GM19468 (cell line): ENCODE measurements at regions not wholly inside any gene's neighbourhood (a gene's known extent, or its start where the extent isn't known, plus 50 kb on each side); places are given as distances from the start of the nearest gene placed in this dataset.

Experiments used
- ATAC-seq: cut with Tn5 transposase; IDR thresholded peaks from one replicate; pipeline ENCODE4 v1.9.1; 2021; ENCODE audit warnings: mild to moderate bottlenecking, moderate library complexity, moderate number of reproducible peaks; ENCODE audit not compliant: unreplicated experiment; ENCODE audit errors: extremely low read depth

DNA sequence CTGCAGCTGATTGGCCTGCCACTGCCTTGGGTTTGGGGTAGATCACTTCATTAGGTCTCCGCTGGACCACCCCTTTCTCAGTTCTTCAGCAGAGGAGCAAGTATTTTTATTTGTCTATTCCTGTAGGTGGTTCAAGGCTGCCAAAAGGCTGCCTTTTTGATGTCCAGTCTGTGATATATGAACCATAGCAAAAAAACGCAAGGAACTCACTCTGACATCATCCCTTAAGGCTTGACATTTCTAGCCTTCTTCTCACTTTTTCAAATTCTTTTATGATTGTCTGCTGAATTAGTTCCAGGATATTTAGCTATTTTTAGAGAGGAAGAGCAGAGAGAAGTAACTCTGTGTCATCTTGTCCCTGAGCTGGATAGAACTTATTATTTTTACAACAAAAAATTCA is 269.2 kb downstream of the BAMBI start:
- no peak for ATAC-seq

- ATAC-seq = no peak
Observed at GRCh38 chr10:28947171-28947570, 269.9 kb downstream of the BAMBI start.

- ATAC-seq = no peak
Observed at GRCh38 chr10:28948046-28948445, 270.7 kb downstream of the BAMBI start.

DNA sequence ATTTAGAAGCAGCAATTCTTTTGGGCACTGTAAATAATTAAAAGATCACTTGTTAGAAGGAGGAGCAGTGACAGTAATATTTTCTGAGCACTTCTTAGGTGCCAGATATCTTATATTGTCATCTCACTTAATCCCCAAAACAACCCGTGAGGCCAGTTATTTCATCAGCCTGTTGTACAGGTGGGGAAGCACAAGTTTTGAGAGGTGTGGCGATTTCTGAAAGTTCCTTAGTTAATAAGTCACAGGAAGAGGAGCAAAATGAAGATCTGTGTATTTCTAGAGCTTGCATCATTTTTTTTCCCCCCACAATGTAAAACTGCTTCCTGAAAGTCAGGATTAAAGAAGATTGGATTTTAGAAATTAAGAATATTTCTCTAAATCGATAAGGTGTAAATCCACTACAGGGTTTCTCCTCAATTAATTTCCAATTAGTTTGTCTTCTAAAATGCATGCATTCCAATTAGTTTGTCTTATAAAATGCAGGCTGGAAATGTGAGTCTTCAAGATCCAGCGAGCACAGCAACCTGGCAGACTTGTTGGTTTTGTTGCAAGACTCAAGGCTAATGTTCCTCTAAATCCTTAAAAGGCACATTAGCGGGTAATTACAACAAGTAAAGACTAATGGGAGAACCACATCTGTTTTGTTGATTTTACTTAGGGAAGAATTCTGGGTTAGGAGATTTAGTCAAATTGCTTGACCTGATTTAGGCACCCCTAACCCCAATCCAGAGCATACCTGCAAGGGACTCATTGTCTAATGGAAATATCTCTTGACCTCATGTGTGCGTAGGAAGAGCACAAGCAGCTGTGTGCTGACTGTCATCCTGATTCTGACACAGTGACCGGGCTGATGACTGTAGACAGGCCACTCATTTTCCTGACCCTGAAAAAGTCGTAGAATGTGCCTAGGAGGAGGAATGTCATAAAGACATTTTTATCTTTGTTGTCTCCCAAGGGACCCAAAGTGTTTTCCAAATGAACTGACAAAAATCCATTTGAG is 272.0 kb downstream of the BAMBI start:
- ATAC-seq = no peak

GRCh38 chr10:28951484-28951883 is 274.2 kb downstream of the BAMBI start:
- no peak for ATAC-seq

- ATAC-seq = no peak
Observed at GRCh38 chr10:28952523-28952922, 275.2 kb downstream of the BAMBI start.

DNA sequence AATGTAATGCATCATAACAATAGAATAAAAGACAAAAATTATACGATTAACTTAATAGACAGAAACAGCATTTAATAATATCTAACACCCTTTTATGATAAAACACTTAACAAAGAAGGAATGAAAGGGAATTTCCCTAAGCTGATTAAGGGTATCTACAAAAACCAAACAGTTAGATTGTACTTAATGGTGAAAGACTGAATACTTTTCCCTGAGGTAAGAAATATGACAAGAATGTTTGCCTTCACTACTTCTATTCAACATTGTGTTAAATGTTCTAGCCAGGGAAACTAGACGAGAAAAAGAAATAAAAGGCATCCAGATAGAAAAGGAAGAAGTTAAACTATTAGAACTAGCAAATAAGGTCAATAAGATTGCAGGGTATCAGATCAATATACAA is 276.9 kb downstream of the BAMBI start:
- no peak for ATAC-seq

DNA sequence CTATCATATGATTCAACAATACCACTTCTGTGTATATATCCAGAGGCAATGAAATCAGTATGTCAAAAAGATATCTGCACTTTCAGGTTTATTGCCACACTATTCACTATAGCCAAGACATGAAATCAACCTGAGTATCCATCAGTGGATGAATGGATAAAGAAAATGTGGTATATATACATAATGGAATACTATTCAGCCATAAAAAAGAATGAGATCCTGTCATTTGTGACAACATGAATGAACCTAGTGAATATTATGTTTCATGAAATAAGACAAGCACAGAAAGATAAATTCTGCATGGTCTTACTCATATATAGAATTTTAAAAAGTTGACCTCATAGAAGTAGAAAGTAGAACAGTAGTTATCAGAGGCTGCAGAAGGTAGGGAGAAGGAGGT is 281.1 kb downstream of the BAMBI start:
- no peak for ATAC-seq

DNA sequence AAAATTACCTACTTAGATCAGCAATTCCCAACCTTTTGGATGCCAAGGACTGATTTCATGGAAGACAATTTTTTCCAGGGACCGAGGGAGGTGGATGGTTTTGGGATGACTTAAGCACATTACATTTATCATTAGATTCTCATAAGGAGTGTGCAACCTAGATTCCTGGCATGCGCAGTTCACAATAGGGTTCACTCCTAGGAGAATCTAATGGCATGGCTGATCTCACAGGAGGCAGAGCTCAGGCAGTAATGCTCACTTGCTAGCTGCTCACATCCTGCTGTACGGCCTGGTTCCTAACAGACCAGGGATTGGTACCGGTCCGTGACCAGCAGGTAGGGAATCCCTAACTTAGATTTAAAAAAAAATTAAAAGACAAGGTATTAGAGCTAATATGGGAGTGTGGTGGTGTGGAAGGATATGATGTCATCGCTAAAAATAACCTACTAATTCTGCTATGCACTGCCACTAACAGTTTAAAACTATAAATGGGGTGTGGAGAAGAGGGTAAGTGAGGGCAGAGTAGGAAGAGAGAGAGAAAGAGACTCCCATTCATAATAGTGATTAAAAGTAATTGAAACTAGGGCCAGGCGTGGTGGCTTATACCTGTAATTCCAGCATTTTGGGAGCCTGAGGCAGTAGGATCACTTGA is 282.7 kb downstream of the BAMBI start:
- no peak for ATAC-seq

DNA sequence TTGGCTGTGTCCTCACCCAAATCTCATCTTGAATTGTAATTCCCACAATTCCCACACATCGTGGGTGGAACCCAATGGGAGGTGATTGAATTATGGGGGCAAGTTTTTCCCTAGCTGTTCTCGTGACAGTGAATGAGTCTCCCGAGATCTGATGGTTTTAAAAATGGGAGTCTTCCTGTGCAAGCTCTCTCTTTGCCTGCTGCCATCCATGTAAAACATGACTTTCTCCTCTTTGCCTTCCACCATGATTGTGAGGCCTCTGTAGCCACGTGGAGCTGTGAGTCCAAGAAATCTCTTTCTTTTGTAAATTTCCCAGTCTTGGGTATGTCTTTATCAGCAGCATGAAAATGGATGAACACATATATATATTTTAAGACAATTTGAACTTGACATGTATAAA is 285.4 kb downstream of the BAMBI start:
- no peak for ATAC-seq

DNA sequence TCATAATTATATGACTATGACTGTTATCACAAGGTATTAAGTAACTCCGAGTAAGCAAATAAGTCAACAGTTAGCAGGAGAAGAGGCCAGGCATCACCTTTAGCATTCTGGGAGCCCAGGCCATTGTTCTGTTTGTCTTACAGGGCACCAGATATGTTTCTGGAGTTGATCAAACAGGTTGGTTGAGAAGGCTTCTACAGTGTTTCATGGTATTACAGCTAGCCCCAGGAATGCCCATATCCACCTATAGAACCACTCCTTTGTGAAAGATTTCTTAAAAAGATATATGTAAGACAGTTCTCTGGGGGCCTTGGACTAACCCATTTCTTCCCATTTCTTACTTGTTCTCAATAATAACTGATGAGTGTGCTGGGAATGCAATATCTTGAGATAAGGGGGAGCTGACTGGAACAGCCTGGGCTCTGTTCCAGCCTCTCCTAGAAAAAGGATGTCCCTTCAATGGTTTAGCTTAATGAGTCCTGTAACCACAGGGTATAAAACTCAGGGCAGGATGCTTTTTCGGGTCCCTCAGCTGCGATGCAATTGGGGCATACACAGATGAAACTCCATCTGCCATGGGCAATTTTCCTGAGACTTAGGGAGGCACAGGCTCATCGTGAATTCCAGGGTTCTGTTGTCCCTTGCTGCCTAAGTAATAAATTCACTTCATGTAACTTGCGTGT is 286.4 kb downstream of the BAMBI start:
- no peak for ATAC-seq

DNA sequence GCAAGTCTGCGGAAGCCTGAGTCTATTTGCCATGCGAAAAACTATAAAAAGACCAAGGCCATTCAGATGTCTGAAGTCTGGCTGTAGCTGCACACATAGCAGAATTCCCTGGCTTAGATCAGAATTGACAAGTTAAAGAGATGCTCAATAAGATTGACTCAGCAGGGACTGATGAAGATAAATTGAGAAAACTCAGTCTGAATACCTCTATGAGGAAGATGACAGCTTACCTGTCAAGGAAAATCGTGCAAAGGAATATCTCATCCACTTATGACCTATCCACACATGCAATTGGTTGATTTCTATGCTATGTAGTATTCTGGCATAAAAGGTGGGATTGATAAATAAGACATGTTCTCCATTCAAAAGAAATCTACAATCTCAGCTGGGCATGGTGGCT is 288.6 kb downstream of the BAMBI start:
- ATAC-seq = no peak

- ATAC-seq = no peak
Observed at GRCh38 chr10:28967031-28967430, 289.7 kb downstream of the BAMBI start.

DNA sequence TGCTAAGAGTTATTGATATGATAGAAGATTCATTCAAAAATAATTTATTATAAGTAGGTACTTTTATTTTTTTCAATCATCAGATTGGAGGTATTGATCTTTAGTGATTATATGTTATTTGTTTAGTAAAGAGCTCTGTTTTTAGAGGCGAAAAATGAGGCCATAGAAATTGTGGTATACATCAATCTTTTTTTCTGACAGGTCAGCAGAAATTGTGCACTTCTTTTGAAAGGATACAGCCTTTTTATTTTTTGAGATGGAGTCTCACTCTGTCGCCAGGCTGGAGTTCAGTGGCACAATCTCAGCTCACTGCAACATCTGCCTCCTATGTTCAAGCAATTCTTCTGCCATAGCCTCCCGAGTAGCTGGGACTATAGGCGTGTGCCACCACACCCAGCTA is 292.1 kb downstream of the BAMBI start:
- ATAC-seq = no peak

- no peak for ATAC-seq
Observed at GRCh38 chr10:28970231-28970630, 292.9 kb downstream of the BAMBI start.

- ATAC-seq = no peak
Observed at GRCh38 chr10:28971255-28971654, 293.9 kb downstream of the BAMBI start.

DNA sequence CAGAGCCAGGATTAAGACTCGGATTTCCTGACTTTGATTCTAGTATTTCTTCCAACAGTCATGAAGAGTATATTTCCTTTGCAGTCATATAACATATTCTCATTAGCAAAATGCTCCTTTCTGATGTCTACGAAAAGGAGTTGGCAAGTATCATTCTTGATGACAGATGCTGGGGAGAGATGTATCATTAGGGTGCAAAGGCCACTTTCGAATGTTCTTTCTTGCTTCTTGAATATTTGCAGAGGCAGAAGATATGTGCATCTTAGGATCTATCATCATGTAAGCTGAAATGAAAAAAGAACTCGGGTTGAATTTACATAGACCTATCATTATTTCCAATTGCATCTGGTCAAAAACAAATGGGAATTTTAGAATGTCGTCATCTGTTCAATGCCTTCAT is 294.4 kb downstream of the BAMBI start:
- no peak for ATAC-seq

DNA sequence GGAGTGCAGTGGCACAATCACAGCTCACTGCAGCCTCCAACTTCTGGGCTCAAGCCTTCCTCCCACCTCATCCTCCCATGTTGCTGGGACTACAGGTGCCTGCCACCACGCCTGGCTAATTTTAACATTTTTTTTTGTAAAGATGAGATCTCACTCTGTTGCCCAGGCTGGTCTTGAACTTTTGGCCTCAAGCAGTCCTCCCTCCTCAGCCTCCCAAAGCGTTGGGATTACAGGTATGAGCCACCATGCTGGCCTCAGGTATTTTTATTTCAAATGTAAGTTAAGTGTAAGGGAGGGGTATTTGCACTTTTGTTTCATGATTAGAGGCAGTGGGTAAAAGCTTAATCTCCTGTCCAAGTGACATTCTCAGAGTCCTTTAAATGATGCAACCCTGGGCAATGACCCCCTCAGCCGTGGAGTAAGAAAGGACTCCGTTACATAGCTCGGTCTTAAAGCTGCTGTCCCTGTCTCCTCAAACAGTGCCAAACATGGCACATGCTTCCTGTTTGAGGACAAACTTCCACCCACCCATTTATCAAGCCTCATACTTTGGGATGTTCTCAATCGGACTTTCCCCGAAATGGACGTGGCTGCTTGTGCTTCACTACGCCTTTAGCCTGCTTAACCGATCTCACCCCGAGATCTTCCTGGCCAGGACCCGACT is 296.1 kb downstream of the BAMBI start:
- ATAC-seq = no peak

DNA sequence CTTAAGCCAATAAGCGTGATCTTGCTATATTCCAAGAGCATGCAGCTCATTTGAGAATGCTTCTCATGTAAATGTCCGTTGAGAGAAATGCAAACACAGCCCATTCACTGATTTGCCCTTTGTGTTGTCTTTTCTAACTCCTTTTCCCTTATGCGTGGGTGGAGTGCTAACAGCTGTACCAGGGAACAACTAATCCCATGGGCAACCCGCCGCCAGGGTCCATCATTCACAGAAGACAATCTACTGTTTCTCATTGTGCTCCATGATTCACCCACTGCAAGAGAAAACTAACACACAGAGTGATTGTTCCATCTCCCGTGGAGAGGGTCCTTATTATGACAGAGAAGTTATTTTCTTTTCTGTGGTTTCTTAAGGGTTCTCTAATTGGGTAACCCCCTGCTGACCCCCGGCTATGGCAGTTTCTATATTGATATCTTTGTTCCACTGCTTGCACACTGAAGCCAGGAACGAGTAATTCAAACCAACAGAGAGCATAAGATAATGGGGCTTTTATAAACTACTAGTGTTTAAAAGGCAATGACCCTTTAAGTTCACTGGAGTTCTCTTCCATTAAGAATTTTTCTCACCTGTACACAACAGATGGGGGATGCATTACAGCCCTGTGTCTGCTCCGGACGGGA is 298.7 kb downstream of the BAMBI start:
- no peak for ATAC-seq

- ATAC-seq = no peak
Observed at GRCh38 chr10:28977518-28977917, 300.2 kb downstream of the BAMBI start.
